Heart right ventricle (tissue), 16 donors: ENCODE measurements at regions not wholly inside any gene's neighbourhood (a gene's known extent, or its start where the extent isn't known, plus 50 kb on each side); places are given as distances from the start of the nearest gene placed in this dataset.

Experiments
- ATAC-seq, 8 donors: fragments of 200-7000 bp; cut with Tn5 transposase; one replicate each; pipeline ENCODE4 v1.9.1; 2020; ENCODE audit warnings: mild to moderate bottlenecking in 8 of 8, moderate library complexity in 8 of 8, moderate number of reproducible peaks in 1 of 8
- DNase-seq, 2 donors: peaks; one replicate each; pipeline ENCODE4 v3.0.0-alpha.2; 2020
- H3K27ac ChIP-seq, 10 donors: fragments of 200-600 bp; sonication (generic) in 2 of 10; one replicate each; pipeline versions ENCODE4 v1.5.0 to v1.8.0; 2020 to 2022; ENCODE audit warnings: mild to moderate bottlenecking in 3 of 10
- H3K27me3 ChIP-seq, 7 donors: fragments of 200-600 bp; one replicate each; pipeline ENCODE4 v1.8.0; 2021 to 2022; ENCODE audit warnings: mild to moderate bottlenecking in 2 of 7
- H3K36me3 ChIP-seq, 9 donors: fragments of 200-600 bp; sonication (generic) in 1 of 9; one replicate each; pipeline versions ENCODE4 v1.5.0 to v1.8.0; 2020 to 2022; ENCODE audit warnings: mild to moderate bottlenecking in 2 of 9
- H3K4me1 ChIP-seq, 9 donors: fragments of 200-600 bp; sonication (generic) in 1 of 9; one replicate each; pipeline versions ENCODE4 v1.5.0 to v1.8.0; 2020 to 2022; ENCODE audit warnings: mild to moderate bottlenecking in 4 of 9
- H3K4me3 ChIP-seq, 10 donors: fragments of 200-600 bp; sonication (generic) in 2 of 10; one replicate each; pipeline versions ENCODE4 v1.5.0 to v1.8.0; 2020 to 2022; ENCODE audit warnings: mild to moderate bottlenecking in 7 of 10, moderate library complexity in 2 of 10
- H3K9me3 ChIP-seq, 11 donors: fragments of 200-600 bp in 10 of 11; sonication (generic) in 2 of 11; one replicate each; pipeline versions ENCODE4 v1.5.0 to v1.8.0; 2013 to 2022; ENCODE audit warnings: mild to moderate bottlenecking in 2 of 11, control low read depth in 1 of 11, moderate library complexity in 1 of 11
- CTCF ChIP-seq, 9 donors: fragments of 200-600 bp; sonication (generic) in 2 of 9; IDR thresholded peaks; one replicate each; pipeline versions ENCODE4 v1.5.0 to v1.8.0; 2021 to 2022; ENCODE audit warnings: antibody characterized with exemption in 9 of 9, mild to moderate bottlenecking in 5 of 9, moderate library complexity in 1 of 9
- WGBS, 2 donors: extraction: QIAGEN DNeasy Blood & Tissue Kit; methylation state at CpG; one replicate each; pipeline ENCODE4 v1.1.7; 2013; ENCODE audit warnings: inconsistent platforms in 1 of 2; 5-methylcytosine and 5-hydroxymethylcytosine counted together
- intact Hi-C, 10 donors: fragments of 100-400 bp; cut with DNase I; formaldehyde crosslinking; loops; one replicate each; pipeline versions ENCODE4 v1.11.1 to v1.14.2; 2022
- donor health status: Arrhythmogenic right ventricular cardiomyopathy.
- donor health status: ischemic (EF 13 %, LVEDD 7.1; RV severe dilation, severe dysfunction).
- donor health status: healthy with polysubstance abuse.
- donor health status: DM: no; HTN: yes; CAD: no.
- donor health status: DM: no; HTN: no; CAD: no.
- donor health status: ischemic (EF 25% LVEDD 6.9; RV normal size, moderate dysfunction).
- donor health status: ischemic (EF 25% LVEDD 5.7; RV mildly dilated, moderate dysfunction).
- donor health status: healthy.
- donor health status: DM: yes; HTN: yes; CAD: no.
- donor health status: Ischemic cardiomyopathy.
- donor health status: ischemic (EF 35%, LVEDD 5.7; RV mildly dilated, moderate dysfunction).
- donor health status: nonischemic (EF 11% LVEDD 7.7; RV severe dilation, severe dysfunction).
- donor health status: DM: yes; HTN: yes; CAD: no.
- donor health status: PGD.
- donor health status: ischemic (EF 29% LVEDD 5.4; RV normal size, mild dysfunction).
- donor health status: nonischemic (EF 23%, LVEDD 6.1; RV moderate dilation, normal function).

GRCh38 chr6:74752303-74752702, 453.6 kb downstream of the COL12A1 start:
- intact Hi-C loops, result loop anchor here in 5 of 10 donors (5.0 to 10.0 kb wide), 3 partner anchors 450 to 455 kb away; partner anchors contain the start of gene COL12A1 (in 4 of the 5)
- TF ChIP-seq CTCF (IDR thresholded peaks at IDR 0.05), result peak in 5 of 9 donors; percentile 18 to 51 (median 38)
- Histone ChIP-seq H3K4me3 (no peak overlapping the region), H3K9me3 (no peaks in the 10 kb centered on the region), H3K27ac (no peak overlapping the region), H3K36me3 (no peaks in the 10 kb centered on the region), H3K27me3 (no peaks in the 10 kb centered on the region), H3K4me1 (no peaks in the 10 kb centered on the region)
- ATAC-seq (no peak), DNase-seq (no peak)
- 68 to 70% methylated on average over 3 of the region's 3 CpGs for WGBS, 2 donors

GRCh38 chr6:74750826-74751225, 455.0 kb downstream of the COL12A1 start:
- Histone ChIP-seq H3K27me3 (no peaks in the 10 kb centered on the region), H3K27ac (no peak overlapping the region), H3K4me3 (no peak overlapping the region), H3K9me3 (no peaks in the 10 kb centered on the region), H3K4me1 (no peaks in the 10 kb centered on the region), H3K36me3 (no peaks in the 10 kb centered on the region)
- no peak for DNase-seq
- no peak for ATAC-seq
- no peak for TF ChIP-seq CTCF (IDR thresholded peaks at IDR 0.05)
- intact Hi-C loops, result loop anchor here in 5 of 10 donors (5.0 to 10.0 kb wide), 3 partner anchors 451 to 456 kb away; partner anchors contain the start of gene COL12A1 (in 4 of the 5)

GRCh38 chr6:74749211-74750147, 456.4 kb downstream of the COL12A1 start:
- Histone ChIP-seq H3K4me3 (no peak overlapping the region), H3K9me3 (no peaks in the 10 kb centered on the region), H3K27ac (no peak overlapping the region), H3K27me3 (no peaks in the 10 kb centered on the region), H3K36me3 (no peaks in the 10 kb centered on the region), H3K4me1 (no peaks in the 10 kb centered on the region)
- intact Hi-C loops, result loop anchor here in 5 of 10 donors (5.0 to 10.0 kb wide), 3 partner anchors 453 to 458 kb away; partner anchors contain the start of gene COL12A1 (in 4 of the 5)
- DNase-seq (no peak), ATAC-seq (peak in 1 of 8 donors; percentile 30)
- WGBS, 2 donors, result 47 to 50% methylated on average over 10 of the region's 10 CpGs
- no peak for TF ChIP-seq CTCF (IDR thresholded peaks at IDR 0.05)

- Histone ChIP-seq H3K9me3 (no peaks in the 10 kb centered on the region), H3K4me3 (no peak overlapping the region), H3K36me3 (no peaks in the 10 kb centered on the region), H3K27ac (no peak overlapping the region), H3K4me1 (no peaks in the 10 kb centered on the region), H3K27me3 (no peaks in the 10 kb centered on the region)
- intact Hi-C loops, result no loop called here
- 38 to 47% methylated on average over 1 of the region's 1 CpG for WGBS, 2 donors
- ATAC-seq (no peak), DNase-seq (no peak)
- TF ChIP-seq CTCF (IDR thresholded peaks at IDR 0.05), result no peak
Measured at GRCh38 chr6:74745670-74746069, 460.2 kb downstream of the COL12A1 start.
